Right lobe of liver (tissue), 4 donors: ENCODE measurements at regions not wholly inside any gene's neighbourhood (a gene's known extent, or its start where the extent isn't known, plus 50 kb on each side); places are given as distances from the start of the nearest gene placed in this dataset.

Source experiments
- CTCF ChIP-seq, 4 donors: fragments of 200-600 bp in 3 of 4; fragments of 450-650 bp in 1 of 4; IDR thresholded peaks; one replicate each; pipeline versions ENCODE4 v1.5.1 to v1.8.0; 2016 to 2022; ENCODE audit warnings: antibody characterized with exemption in 4 of 4, mild to moderate bottlenecking in 2 of 4
- POLR2A ChIP-seq: fragments of 450-650 bp; IDR thresholded peaks from one replicate; pipeline ENCODE4 v1.6.1; 2017; ENCODE audit warnings: antibody characterized with exemption, mild to moderate bottlenecking
- donor health status: DM: no; HTN: no; CAD: no.
- donor health status: DM: no; HTN: no; CAD: no.
- donor health status: DM: no; HTN: yes; CAD: no.

DNA sequence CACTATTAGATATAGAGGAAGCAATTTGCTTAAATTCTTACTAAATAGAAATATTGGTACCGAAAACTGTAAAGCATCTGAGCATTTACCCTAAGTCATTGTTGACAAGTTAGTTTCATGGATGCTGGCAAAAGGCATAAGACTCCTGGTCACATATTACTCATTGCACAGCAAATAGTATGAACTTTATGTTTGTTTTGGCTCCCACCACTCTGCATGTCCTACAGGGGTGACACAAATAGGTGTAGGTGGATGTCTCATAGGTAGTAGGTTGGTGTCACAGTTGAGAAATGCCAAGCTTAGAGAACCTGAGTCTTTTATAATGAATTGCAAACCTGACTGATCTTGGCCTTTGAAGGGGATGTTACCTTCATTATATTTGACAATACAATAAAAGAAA, 199.6 kb upstream of the SEMA3D start:
- no peak for TF ChIP-seq CTCF (IDR thresholded peaks at IDR 0.05)
- TF ChIP-seq POLR2A = no peak
